ENCODE measurements at regions not wholly inside any gene's neighbourhood (a gene's known extent, or its start where the extent isn't known, plus 50 kb on each side); places are given as distances from the start of the nearest gene placed in this dataset.

DNA sequence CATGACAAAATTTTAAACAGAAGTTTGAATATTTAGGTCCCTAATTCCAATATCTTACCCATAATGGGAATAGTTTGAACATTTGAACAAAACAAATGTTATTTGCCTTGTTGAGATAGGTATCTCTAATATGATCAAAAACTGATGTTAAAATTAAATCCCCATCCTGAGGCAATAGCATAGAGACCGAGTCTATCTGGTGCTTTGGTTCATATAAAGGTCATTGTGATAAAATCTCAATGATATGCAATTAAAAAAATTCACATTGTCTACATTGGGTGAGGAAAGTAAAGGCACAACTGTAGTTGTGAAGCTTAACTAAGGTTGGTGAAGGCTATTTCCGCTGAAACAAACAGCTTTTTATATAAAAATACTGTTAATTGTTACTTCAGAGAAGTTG is 318.3 kb downstream of the CAAP1 start:
- ChIA-PET POLR2A (no interaction called here), CTCF (no interaction called here)
- Histone ChIP-seq H3K4me3 (ENCODE audit: low read depth in 2 of 2, low read length in 2 of 2) (no peak overlapping the region), H3K36me3 (ENCODE audit: control insufficient read depth, insufficient read depth, low read length) (no peaks in the 10 kb centered on the region), H3K9me3 (ENCODE audit: control insufficient read depth, insufficient read depth, low read depth, low read length) (no peaks in the 10 kb centered on the region), H3K4me1 (ENCODE audit: control insufficient read depth, insufficient read depth, low read length) (no peaks in the 10 kb centered on the region), H3K27me3 (ENCODE audit: control insufficient read depth, insufficient read depth, low read length) (no peaks in the 10 kb centered on the region), H3K27ac (ENCODE audit: low read length) (no peak overlapping the region)
- ATAC-seq (no peak), DNase-seq (ENCODE audit: low read depth, low spot score) (no peak)
- intact Hi-C loops (cut with micrococcal nuclease; ENCODE audit: unreplicated experiment): no loop called here
- BruUV-seq (replicated peaks): no TSS peak
- TF ChIP-seq TCF7L2 (IDR thresholded peaks at IDR 0.05; ENCODE audit: low read depth, low read length): no peak
- no peak for TF ChIP-seq POLR2AphosphoS5 (IDR thresholded peaks at IDR 0.05; ENCODE audit: low read depth, low read length)
- TF ChIP-seq, protein P1, sequence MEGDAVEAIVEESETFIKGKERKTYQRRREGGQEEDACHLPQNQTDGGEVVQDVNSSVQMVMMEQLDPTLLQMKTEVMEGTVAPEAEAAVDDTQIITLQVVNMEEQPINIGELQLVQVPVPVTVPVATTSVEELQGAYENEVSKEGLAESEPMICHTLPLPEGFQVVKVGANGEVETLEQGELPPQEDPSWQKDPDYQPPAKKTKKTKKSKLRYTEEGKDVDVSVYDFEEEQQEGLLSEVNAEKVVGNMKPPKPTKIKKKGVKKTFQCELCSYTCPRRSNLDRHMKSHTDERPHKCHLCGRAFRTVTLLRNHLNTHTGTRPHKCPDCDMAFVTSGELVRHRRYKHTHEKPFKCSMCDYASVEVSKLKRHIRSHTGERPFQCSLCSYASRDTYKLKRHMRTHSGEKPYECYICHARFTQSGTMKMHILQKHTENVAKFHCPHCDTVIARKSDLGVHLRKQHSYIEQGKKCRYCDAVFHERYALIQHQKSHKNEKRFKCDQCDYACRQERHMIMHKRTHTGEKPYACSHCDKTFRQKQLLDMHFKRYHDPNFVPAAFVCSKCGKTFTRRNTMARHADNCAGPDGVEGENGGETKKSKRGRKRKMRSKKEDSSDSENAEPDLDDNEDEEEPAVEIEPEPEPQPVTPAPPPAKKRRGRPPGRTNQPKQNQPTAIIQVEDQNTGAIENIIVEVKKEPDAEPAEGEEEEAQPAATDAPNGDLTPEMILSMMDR (IDR thresholded peaks at IDR 0.05): no peak
- no peak for TF ChIP-seq SIN3A (IDR thresholded peaks at IDR 0.05; ENCODE audit: borderline replicate concordance, insufficient read depth, low read depth, low read length)
- TF ChIP-seq, protein P2, sequence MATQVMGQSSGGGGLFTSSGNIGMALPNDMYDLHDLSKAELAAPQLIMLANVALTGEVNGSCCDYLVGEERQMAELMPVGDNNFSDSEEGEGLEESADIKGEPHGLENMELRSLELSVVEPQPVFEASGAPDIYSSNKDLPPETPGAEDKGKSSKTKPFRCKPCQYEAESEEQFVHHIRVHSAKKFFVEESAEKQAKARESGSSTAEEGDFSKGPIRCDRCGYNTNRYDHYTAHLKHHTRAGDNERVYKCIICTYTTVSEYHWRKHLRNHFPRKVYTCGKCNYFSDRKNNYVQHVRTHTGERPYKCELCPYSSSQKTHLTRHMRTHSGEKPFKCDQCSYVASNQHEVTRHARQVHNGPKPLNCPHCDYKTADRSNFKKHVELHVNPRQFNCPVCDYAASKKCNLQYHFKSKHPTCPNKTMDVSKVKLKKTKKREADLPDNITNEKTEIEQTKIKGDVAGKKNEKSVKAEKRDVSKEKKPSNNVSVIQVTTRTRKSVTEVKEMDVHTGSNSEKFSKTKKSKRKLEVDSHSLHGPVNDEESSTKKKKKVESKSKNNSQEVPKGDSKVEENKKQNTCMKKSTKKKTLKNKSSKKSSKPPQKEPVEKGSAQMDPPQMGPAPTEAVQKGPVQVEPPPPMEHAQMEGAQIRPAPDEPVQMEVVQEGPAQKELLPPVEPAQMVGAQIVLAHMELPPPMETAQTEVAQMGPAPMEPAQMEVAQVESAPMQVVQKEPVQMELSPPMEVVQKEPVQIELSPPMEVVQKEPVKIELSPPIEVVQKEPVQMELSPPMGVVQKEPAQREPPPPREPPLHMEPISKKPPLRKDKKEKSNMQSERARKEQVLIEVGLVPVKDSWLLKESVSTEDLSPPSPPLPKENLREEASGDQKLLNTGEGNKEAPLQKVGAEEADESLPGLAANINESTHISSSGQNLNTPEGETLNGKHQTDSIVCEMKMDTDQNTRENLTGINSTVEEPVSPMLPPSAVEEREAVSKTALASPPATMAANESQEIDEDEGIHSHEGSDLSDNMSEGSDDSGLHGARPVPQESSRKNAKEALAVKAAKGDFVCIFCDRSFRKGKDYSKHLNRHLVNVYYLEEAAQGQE (IDR thresholded peaks at IDR 0.05; ENCODE audit: insufficient read depth in 1 of 2, low read depth in 2 of 2, low read length in 1 of 2): no peak
- in situ Hi-C loops (cut with HindIII; ENCODE audit: low pct_unique_long_range_greater_than_20kb, low sequenced_read_pairs): no loop called here

DNA sequence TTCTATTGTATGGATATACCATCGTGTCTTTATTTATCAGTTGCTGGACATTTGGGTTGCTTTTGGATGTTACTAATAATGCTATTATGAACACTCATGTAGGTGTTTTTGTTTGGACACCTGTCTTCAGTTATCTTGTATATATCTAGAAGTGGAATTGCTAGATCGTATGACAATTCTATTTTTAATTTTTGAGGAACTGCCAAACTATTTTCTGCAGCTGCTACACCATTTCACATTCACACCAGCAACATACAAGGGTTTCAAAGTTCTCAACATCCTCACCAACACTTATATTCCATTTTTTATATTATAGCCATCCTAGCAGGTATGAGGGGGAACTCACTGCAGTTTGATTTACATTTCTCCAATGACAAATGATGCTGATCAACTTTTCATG is 324.6 kb downstream of the CAAP1 start:
- ATAC-seq (no peak), DNase-seq (ENCODE audit: low read depth, low spot score) (no peak)
- Histone ChIP-seq H3K4me3 (ENCODE audit: low read depth in 2 of 2, low read length in 2 of 2) (no peak overlapping the region), H3K36me3 (ENCODE audit: control insufficient read depth, insufficient read depth, low read length) (no peaks in the 10 kb centered on the region), H3K4me1 (ENCODE audit: control insufficient read depth, insufficient read depth, low read length) (no peaks in the 10 kb centered on the region), H3K27me3 (ENCODE audit: control insufficient read depth, insufficient read depth, low read length) (no peaks in the 10 kb centered on the region), H3K9me3 (ENCODE audit: control insufficient read depth, insufficient read depth, low read depth, low read length) (no peaks in the 10 kb centered on the region), H3K27ac (ENCODE audit: low read length) (no peak overlapping the region)
- BruUV-seq (replicated peaks): no TSS peak
- TF ChIP-seq, protein P1 (IDR thresholded peaks at IDR 0.05): no peak
- TF ChIP-seq TCF7L2 (IDR thresholded peaks at IDR 0.05; ENCODE audit: low read depth, low read length) (no peak), POLR2AphosphoS5 (IDR thresholded peaks at IDR 0.05; ENCODE audit: low read depth, low read length) (no peak), SIN3A (IDR thresholded peaks at IDR 0.05; ENCODE audit: borderline replicate concordance, insufficient read depth, low read depth, low read length) (no peak)
- TF ChIP-seq, protein P2 (IDR thresholded peaks at IDR 0.05; ENCODE audit: insufficient read depth in 1 of 2, low read depth in 2 of 2, low read length in 1 of 2): no peak
- POLR2A ChIA-PET: no interaction called here
- intact Hi-C loops (cut with micrococcal nuclease; ENCODE audit: unreplicated experiment): no loop called here
- in situ Hi-C loops (cut with HindIII; ENCODE audit: low pct_unique_long_range_greater_than_20kb, low sequenced_read_pairs): no loop called here
- CTCF ChIA-PET: no interaction called here
